ENCODE measurements at regions not wholly inside any gene's neighbourhood (a gene's known extent, or its start where the extent isn't known, plus 50 kb on each side); places are given as distances from the start of the nearest gene placed in this dataset.

DNA sequence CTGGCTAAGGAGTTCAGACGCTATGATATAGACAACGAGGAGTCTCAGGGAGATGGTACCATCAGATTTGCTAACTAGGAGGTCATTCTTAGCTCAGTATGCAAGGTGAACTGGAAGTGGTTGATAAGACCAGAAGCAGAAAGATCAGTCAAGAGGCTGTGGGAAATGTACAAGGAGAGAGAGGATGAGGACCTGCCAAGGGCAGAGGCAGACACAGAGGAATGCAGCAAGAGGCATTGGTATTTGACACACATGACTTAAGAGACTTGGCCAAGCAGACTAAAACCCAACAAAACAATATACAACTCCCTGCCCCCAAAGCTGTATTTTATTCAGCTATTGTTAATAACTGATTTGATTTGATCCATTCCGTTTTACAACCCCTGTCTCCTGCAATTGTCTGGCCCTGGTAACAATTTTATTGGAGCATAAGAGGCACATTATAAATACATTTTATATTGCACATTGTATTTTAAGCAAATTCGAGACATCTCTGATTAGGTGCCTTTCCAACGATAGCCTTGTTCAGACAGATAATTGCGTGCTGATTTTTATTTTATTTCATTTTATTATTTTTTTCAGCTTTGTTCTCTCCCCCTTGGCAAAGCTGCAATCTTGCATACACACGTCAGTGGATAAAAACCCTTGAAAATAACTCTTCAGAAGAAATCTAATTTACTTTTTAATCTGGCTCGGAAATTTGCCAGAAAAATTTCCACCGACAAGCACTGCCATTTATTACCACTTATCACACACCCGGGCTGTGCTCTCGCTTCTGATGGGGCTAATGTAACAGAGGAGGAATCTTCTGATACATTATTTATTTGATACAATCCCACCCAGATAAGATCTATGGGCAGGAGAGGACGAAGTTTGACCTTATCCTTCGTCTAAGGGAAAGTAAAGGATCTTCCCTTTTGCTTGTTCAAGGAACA is 237.8 kb downstream of the NXPE2 start:
- TF ChIP-seq, protein P1, sequence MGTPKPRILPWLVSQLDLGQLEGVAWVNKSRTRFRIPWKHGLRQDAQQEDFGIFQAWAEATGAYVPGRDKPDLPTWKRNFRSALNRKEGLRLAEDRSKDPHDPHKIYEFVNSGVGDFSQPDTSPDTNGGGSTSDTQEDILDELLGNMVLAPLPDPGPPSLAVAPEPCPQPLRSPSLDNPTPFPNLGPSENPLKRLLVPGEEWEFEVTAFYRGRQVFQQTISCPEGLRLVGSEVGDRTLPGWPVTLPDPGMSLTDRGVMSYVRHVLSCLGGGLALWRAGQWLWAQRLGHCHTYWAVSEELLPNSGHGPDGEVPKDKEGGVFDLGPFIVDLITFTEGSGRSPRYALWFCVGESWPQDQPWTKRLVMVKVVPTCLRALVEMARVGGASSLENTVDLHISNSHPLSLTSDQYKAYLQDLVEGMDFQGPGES (IDR thresholded peaks at IDR 0.05; ENCODE audit: low read depth, low read length) = no peak
- TF ChIP-seq YY1 (IDR thresholded peaks at IDR 0.05; ENCODE audit: low read depth) (no peak), POLR2AphosphoS5 (IDR thresholded peaks at IDR 0.05; ENCODE audit: low read depth, low read length) (no peak), TEAD4 (IDR thresholded peaks at IDR 0.05; ENCODE audit: borderline replicate concordance, insufficient read depth) (no peak), EP300 (IDR thresholded peaks at IDR 0.05; ENCODE audit: borderline replicate concordance in 1 of 2, low read depth in 1 of 2, low read length in 1 of 2) (peak in 1 of 2 experiments; percentile 74; a peak in 2 of 4 replicates), FOXM1 (IDR thresholded peaks at IDR 0.05; ENCODE audit: low read depth) (no peak), SMC3 (IDR thresholded peaks at IDR 0.05; ENCODE audit: low read depth, low read length) (no peak)
- TF ChIP-seq, protein P2, sequence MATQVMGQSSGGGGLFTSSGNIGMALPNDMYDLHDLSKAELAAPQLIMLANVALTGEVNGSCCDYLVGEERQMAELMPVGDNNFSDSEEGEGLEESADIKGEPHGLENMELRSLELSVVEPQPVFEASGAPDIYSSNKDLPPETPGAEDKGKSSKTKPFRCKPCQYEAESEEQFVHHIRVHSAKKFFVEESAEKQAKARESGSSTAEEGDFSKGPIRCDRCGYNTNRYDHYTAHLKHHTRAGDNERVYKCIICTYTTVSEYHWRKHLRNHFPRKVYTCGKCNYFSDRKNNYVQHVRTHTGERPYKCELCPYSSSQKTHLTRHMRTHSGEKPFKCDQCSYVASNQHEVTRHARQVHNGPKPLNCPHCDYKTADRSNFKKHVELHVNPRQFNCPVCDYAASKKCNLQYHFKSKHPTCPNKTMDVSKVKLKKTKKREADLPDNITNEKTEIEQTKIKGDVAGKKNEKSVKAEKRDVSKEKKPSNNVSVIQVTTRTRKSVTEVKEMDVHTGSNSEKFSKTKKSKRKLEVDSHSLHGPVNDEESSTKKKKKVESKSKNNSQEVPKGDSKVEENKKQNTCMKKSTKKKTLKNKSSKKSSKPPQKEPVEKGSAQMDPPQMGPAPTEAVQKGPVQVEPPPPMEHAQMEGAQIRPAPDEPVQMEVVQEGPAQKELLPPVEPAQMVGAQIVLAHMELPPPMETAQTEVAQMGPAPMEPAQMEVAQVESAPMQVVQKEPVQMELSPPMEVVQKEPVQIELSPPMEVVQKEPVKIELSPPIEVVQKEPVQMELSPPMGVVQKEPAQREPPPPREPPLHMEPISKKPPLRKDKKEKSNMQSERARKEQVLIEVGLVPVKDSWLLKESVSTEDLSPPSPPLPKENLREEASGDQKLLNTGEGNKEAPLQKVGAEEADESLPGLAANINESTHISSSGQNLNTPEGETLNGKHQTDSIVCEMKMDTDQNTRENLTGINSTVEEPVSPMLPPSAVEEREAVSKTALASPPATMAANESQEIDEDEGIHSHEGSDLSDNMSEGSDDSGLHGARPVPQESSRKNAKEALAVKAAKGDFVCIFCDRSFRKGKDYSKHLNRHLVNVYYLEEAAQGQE (IDR thresholded peaks at IDR 0.05; ENCODE audit: low read depth, low read length) = no peak
- TF ChIP-seq, protein P3, sequence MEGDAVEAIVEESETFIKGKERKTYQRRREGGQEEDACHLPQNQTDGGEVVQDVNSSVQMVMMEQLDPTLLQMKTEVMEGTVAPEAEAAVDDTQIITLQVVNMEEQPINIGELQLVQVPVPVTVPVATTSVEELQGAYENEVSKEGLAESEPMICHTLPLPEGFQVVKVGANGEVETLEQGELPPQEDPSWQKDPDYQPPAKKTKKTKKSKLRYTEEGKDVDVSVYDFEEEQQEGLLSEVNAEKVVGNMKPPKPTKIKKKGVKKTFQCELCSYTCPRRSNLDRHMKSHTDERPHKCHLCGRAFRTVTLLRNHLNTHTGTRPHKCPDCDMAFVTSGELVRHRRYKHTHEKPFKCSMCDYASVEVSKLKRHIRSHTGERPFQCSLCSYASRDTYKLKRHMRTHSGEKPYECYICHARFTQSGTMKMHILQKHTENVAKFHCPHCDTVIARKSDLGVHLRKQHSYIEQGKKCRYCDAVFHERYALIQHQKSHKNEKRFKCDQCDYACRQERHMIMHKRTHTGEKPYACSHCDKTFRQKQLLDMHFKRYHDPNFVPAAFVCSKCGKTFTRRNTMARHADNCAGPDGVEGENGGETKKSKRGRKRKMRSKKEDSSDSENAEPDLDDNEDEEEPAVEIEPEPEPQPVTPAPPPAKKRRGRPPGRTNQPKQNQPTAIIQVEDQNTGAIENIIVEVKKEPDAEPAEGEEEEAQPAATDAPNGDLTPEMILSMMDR (IDR thresholded peaks at IDR 0.05) = no peak
